ENCODE measurements at regions not wholly inside any gene's neighbourhood (a gene's known extent, or its start where the extent isn't known, plus 50 kb on each side); places are given as distances from the start of the nearest gene placed in this dataset.

- H3K27ac ChIP-seq (ENCODE audit: insufficient read depth, low read length, poor library complexity, severe bottlenecking) = no peak overlapping the region
- no peak for ATAC-seq (ENCODE audit: low read depth in 2 of 2)
- no peaks in the 10 kb centered on the region for H3K4me1 ChIP-seq (ENCODE audit: control insufficient read depth, insufficient read depth, low read length, poor library complexity, severe bottlenecking)
- no peak overlapping the region for H3K4me3 ChIP-seq (ENCODE audit: low read depth, low read length)
- H3K9me3 ChIP-seq (ENCODE audit: control insufficient read depth in 2 of 2, low read length in 2 of 2) = no peaks in the 10 kb centered on the region
- Mint-ChIP-seq H3K36me3 (no peaks in the 10 kb centered on the region), H3K9me3 (peaks cover 0 to 6% (median 4%) of the 10 kb centered on the region in 7 donors), H3K4me1 (no peaks in the 10 kb centered on the region), H3K4me3 (no peak overlapping the region), H3K27ac (no peak overlapping the region), H3K27me3 (no peaks in the 10 kb centered on the region)
- no peaks in the 10 kb centered on the region for H3K27me3 ChIP-seq (ENCODE audit: control insufficient read depth, insufficient read depth, low read length)
- no peaks in the 10 kb centered on the region for H3K36me3 ChIP-seq (ENCODE audit: control insufficient read depth, insufficient read depth, low read length)
- no peak for DNase-seq
Measured at GRCh38 chr9:13956107-13956506, 357.8 kb downstream of the NFIB start.

- no peak for ATAC-seq (ENCODE audit: low read depth in 2 of 2)
- Mint-ChIP-seq H3K36me3 (no peaks in the 10 kb centered on the region), H3K4me1 (no peaks in the 10 kb centered on the region), H3K27me3 (no peaks in the 10 kb centered on the region), H3K9me3 (peaks cover 2 to 13% (median 5%) of the 10 kb centered on the region in 7 donors), H3K27ac (no peak overlapping the region), H3K4me3 (no peak overlapping the region)
- no peak overlapping the region for H3K4me3 ChIP-seq (ENCODE audit: low read depth, low read length)
- H3K36me3 ChIP-seq (ENCODE audit: control insufficient read depth, insufficient read depth, low read length) = no peaks in the 10 kb centered on the region
- no peak overlapping the region for H3K27ac ChIP-seq (ENCODE audit: insufficient read depth, low read length, poor library complexity, severe bottlenecking)
- no peaks in the 10 kb centered on the region for H3K9me3 ChIP-seq (ENCODE audit: control insufficient read depth in 2 of 2, low read length in 2 of 2)
- H3K4me1 ChIP-seq (ENCODE audit: control insufficient read depth, insufficient read depth, low read length, poor library complexity, severe bottlenecking) = no peaks in the 10 kb centered on the region
- DNase-seq = no peak
- no peaks in the 10 kb centered on the region for H3K27me3 ChIP-seq (ENCODE audit: control insufficient read depth, insufficient read depth, low read length)
Measured at GRCh38 chr9:13952906-13953305, 361.0 kb downstream of the NFIB start.

GRCh38 chr9:13948037-13948436, 365.9 kb downstream of the NFIB start:
- Histone ChIP-seq H3K4me1 (ENCODE audit: control insufficient read depth, insufficient read depth, low read length, poor library complexity, severe bottlenecking) (no peaks in the 10 kb centered on the region), H3K27me3 (ENCODE audit: control insufficient read depth, insufficient read depth, low read length) (no peaks in the 10 kb centered on the region), H3K27ac (ENCODE audit: insufficient read depth, low read length, poor library complexity, severe bottlenecking) (no peak overlapping the region), H3K9me3 (ENCODE audit: control insufficient read depth in 2 of 2, low read length in 2 of 2) (no peaks in the 10 kb centered on the region), H3K36me3 (ENCODE audit: control insufficient read depth, insufficient read depth, low read length) (no peaks in the 10 kb centered on the region), H3K4me3 (ENCODE audit: low read depth, low read length) (no peak overlapping the region)
- H3K27ac Mint-ChIP-seq = no peak overlapping the region
- DNase-seq (no peak), ATAC-seq (ENCODE audit: low read depth in 2 of 2) (no peak)
- peaks cover 4% of the 10 kb centered on the region for H3K27me3 Mint-ChIP-seq
- H3K9me3 Mint-ChIP-seq = peaks cover 0 to 11% (median 2%) of the 10 kb centered on the region in 7 donors
- no peaks in the 10 kb centered on the region for H3K4me1 Mint-ChIP-seq
- H3K36me3 Mint-ChIP-seq = no peaks in the 10 kb centered on the region
- no peak overlapping the region for H3K4me3 Mint-ChIP-seq

- Histone ChIP-seq H3K36me3 (ENCODE audit: control insufficient read depth, insufficient read depth, low read length) (no peaks in the 10 kb centered on the region), H3K27me3 (ENCODE audit: control insufficient read depth, insufficient read depth, low read length) (no peaks in the 10 kb centered on the region), H3K4me1 (ENCODE audit: control insufficient read depth, insufficient read depth, low read length, poor library complexity, severe bottlenecking) (no peaks in the 10 kb centered on the region), H3K4me3 (ENCODE audit: low read depth, low read length) (no peak overlapping the region), H3K27ac (ENCODE audit: insufficient read depth, low read length, poor library complexity, severe bottlenecking) (no peak overlapping the region), H3K9me3 (ENCODE audit: control insufficient read depth in 2 of 2, low read length in 2 of 2) (no peaks in the 10 kb centered on the region)
- ATAC-seq (ENCODE audit: low read depth in 2 of 2) = no peak
- Mint-ChIP-seq H3K4me1 (no peaks in the 10 kb centered on the region), H3K27ac (no peak overlapping the region), H3K4me3 (no peak overlapping the region), H3K27me3 (peaks cover 4% of the 10 kb centered on the region), H3K36me3 (no peaks in the 10 kb centered on the region), H3K9me3 (peaks cover 0 to 17% (median 2%) of the 10 kb centered on the region in 7 donors)
- no peak for DNase-seq
Measured at GRCh38 chr9:13943176-13943575, 370.8 kb downstream of the NFIB start.

- no peaks in the 10 kb centered on the region for H3K4me1 Mint-ChIP-seq
- ATAC-seq (ENCODE audit: low read depth in 2 of 2) (no peak), DNase-seq (no peak)
- H3K27ac ChIP-seq (ENCODE audit: insufficient read depth, low read length, poor library complexity, severe bottlenecking) = no peak overlapping the region
- H3K9me3 ChIP-seq (ENCODE audit: control insufficient read depth in 2 of 2, low read length in 2 of 2) = no peaks in the 10 kb centered on the region
- H3K36me3 ChIP-seq (ENCODE audit: control insufficient read depth, insufficient read depth, low read length) = no peaks in the 10 kb centered on the region
- H3K4me3 ChIP-seq (ENCODE audit: low read depth, low read length) = no peak overlapping the region
- H3K36me3 Mint-ChIP-seq = no peaks in the 10 kb centered on the region
- H3K9me3 Mint-ChIP-seq = peaks cover 0 to 17% (median 2%) of the 10 kb centered on the region in 7 donors
- H3K27me3 Mint-ChIP-seq = peaks cover 4% of the 10 kb centered on the region
- H3K4me3 Mint-ChIP-seq = no peak overlapping the region
- H3K27me3 ChIP-seq (ENCODE audit: control insufficient read depth, insufficient read depth, low read length) = no peaks in the 10 kb centered on the region
- no peak overlapping the region for H3K27ac Mint-ChIP-seq
- H3K4me1 ChIP-seq (ENCODE audit: control insufficient read depth, insufficient read depth, low read length, poor library complexity, severe bottlenecking) = no peaks in the 10 kb centered on the region
Measured at GRCh38 chr9:13942695-13943094, 371.2 kb downstream of the NFIB start.

GRCh38 chr9:13942201-13942600, 371.7 kb downstream of the NFIB start:
- Histone ChIP-seq H3K27me3 (ENCODE audit: control insufficient read depth, insufficient read depth, low read length) (no peaks in the 10 kb centered on the region), H3K36me3 (ENCODE audit: control insufficient read depth, insufficient read depth, low read length) (no peaks in the 10 kb centered on the region), H3K4me1 (ENCODE audit: control insufficient read depth, insufficient read depth, low read length, poor library complexity, severe bottlenecking) (no peaks in the 10 kb centered on the region), H3K4me3 (ENCODE audit: low read depth, low read length) (no peak overlapping the region), H3K27ac (ENCODE audit: insufficient read depth, low read length, poor library complexity, severe bottlenecking) (no peak overlapping the region), H3K9me3 (ENCODE audit: control insufficient read depth in 2 of 2, low read length in 2 of 2) (no peaks in the 10 kb centered on the region)
- H3K4me1 Mint-ChIP-seq = no peaks in the 10 kb centered on the region
- no peak for ATAC-seq (ENCODE audit: low read depth in 2 of 2)
- no peak for DNase-seq
- H3K36me3 Mint-ChIP-seq = no peaks in the 10 kb centered on the region
- H3K27ac Mint-ChIP-seq = no peak overlapping the region
- peaks cover 0 to 17% (median 0%) of the 10 kb centered on the region in 7 donors for H3K9me3 Mint-ChIP-seq
- no peak overlapping the region for H3K4me3 Mint-ChIP-seq
- peaks cover 4% of the 10 kb centered on the region for H3K27me3 Mint-ChIP-seq

GRCh38 chr9:13941714-13942113, 372.2 kb downstream of the NFIB start:
- no peaks in the 10 kb centered on the region for H3K4me1 Mint-ChIP-seq
- peaks cover 4% of the 10 kb centered on the region for H3K27me3 Mint-ChIP-seq
- DNase-seq (no peak), ATAC-seq (ENCODE audit: low read depth in 2 of 2) (no peak)
- H3K36me3 Mint-ChIP-seq = no peaks in the 10 kb centered on the region
- Histone ChIP-seq H3K9me3 (ENCODE audit: control insufficient read depth in 2 of 2, low read length in 2 of 2) (no peaks in the 10 kb centered on the region), H3K4me3 (ENCODE audit: low read depth, low read length) (no peak overlapping the region), H3K27ac (ENCODE audit: insufficient read depth, low read length, poor library complexity, severe bottlenecking) (no peak overlapping the region), H3K4me1 (ENCODE audit: control insufficient read depth, insufficient read depth, low read length, poor library complexity, severe bottlenecking) (no peaks in the 10 kb centered on the region), H3K27me3 (ENCODE audit: control insufficient read depth, insufficient read depth, low read length) (no peaks in the 10 kb centered on the region), H3K36me3 (ENCODE audit: control insufficient read depth, insufficient read depth, low read length) (no peaks in the 10 kb centered on the region)
- no peak overlapping the region for H3K4me3 Mint-ChIP-seq
- no peak overlapping the region for H3K27ac Mint-ChIP-seq
- peaks cover 0 to 22% (median under 1%) of the 10 kb centered on the region in 7 donors for H3K9me3 Mint-ChIP-seq

GRCh38 chr9:13939701-13940490, 374.0 kb downstream of the NFIB start:
- Histone ChIP-seq H3K4me3 (ENCODE audit: low read depth, low read length) (no peak overlapping the region), H3K9me3 (ENCODE audit: control insufficient read depth in 2 of 2, low read length in 2 of 2) (no peaks in the 10 kb centered on the region), H3K27ac (ENCODE audit: insufficient read depth, low read length, poor library complexity, severe bottlenecking) (no peak overlapping the region), H3K27me3 (ENCODE audit: control insufficient read depth, insufficient read depth, low read length) (no peaks in the 10 kb centered on the region), H3K36me3 (ENCODE audit: control insufficient read depth, insufficient read depth, low read length) (no peaks in the 10 kb centered on the region), H3K4me1 (ENCODE audit: control insufficient read depth, insufficient read depth, low read length, poor library complexity, severe bottlenecking) (no peaks in the 10 kb centered on the region)
- Mint-ChIP-seq H3K27ac (no peak overlapping the region), H3K4me3 (no peak overlapping the region), H3K36me3 (no peaks in the 10 kb centered on the region), H3K4me1 (no peaks in the 10 kb centered on the region), H3K27me3 (peaks cover 4% of the 10 kb centered on the region), H3K9me3 (peaks cover 0 to 25% (median 2%) of the 10 kb centered on the region in 7 donors)
- ATAC-seq (ENCODE audit: low read depth in 2 of 2) = no peak
- no peak for DNase-seq

Data from CD4-positive, CD25-positive, alpha-beta regulatory T cell (primary cell).